ENCODE measurements at regions not wholly inside any gene's neighbourhood (a gene's known extent, or its start where the extent isn't known, plus 50 kb on each side); places are given as distances from the start of the nearest gene placed in this dataset.

- in situ Hi-C loops (cut with HindIII; ENCODE audit: low sequenced_read_pairs): no loop called here
- TF ChIP-seq, protein P1, sequence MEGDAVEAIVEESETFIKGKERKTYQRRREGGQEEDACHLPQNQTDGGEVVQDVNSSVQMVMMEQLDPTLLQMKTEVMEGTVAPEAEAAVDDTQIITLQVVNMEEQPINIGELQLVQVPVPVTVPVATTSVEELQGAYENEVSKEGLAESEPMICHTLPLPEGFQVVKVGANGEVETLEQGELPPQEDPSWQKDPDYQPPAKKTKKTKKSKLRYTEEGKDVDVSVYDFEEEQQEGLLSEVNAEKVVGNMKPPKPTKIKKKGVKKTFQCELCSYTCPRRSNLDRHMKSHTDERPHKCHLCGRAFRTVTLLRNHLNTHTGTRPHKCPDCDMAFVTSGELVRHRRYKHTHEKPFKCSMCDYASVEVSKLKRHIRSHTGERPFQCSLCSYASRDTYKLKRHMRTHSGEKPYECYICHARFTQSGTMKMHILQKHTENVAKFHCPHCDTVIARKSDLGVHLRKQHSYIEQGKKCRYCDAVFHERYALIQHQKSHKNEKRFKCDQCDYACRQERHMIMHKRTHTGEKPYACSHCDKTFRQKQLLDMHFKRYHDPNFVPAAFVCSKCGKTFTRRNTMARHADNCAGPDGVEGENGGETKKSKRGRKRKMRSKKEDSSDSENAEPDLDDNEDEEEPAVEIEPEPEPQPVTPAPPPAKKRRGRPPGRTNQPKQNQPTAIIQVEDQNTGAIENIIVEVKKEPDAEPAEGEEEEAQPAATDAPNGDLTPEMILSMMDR (IDR thresholded peaks at IDR 0.05; ENCODE audit: low read depth, low read length): no peak
- no peak overlapping the region for H3K4me3 ChIP-seq (ENCODE audit: low read depth, low read length)
- DNase-seq (ENCODE audit: low read depth, low spot score): no peak
These were observed 366.7 kb downstream of the UQCRFS1 start for GRCh38 chr19:28846094-28846812.

DNA sequence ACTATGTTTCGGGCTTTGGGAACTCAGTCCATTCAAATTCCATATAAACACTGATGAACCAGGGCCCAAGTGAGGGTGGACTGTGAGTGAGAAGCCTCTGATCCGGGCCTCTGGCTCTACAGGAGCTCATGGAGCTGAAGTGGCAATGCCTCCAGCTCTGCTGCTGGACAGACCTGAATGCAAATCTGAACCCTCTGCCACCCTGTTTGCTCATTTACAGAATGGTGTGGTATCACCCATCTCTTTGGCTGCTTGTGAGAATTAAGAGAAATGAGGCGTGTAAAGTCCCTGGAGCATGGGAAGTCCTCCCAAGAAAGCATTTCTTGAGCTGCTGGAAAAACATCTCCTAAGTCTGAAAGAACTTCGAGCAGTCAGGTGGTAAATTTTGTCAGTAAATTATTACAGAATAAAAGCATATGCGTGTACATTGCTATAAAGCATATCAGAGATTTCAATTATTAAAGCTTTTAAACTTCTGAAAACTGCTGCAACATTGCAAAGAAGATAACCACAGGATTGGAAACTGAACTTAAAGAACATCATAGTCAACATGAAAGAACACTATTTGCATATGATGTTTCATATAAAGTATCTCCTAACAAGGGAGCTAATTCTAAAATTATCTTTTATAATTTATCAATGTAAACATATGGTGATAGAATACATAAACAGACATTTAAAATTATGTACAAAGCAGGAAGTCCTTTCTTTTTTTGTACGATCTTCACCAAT lies 369.0 kb downstream of the UQCRFS1 start:
- TF ChIP-seq, protein P1 (IDR thresholded peaks at IDR 0.05; ENCODE audit: low read depth, low read length): no peak
- in situ Hi-C loops (cut with HindIII; ENCODE audit: low sequenced_read_pairs): no loop called here

GRCh38 chr19:28841531-28841930 lies 371.4 kb downstream of the UQCRFS1 start:
- TF ChIP-seq, protein P1 (IDR thresholded peaks at IDR 0.05; ENCODE audit: low read depth, low read length): no peak
- in situ Hi-C loops (cut with HindIII; ENCODE audit: low sequenced_read_pairs): no loop called here

More for the DNA sequence above, 369.0 kb downstream of the UQCRFS1 start:
- no peak overlapping the region for H3K4me3 ChIP-seq (ENCODE audit: low read depth, low read length)
- no peak for DNase-seq (ENCODE audit: low read depth, low spot score)

DNA sequence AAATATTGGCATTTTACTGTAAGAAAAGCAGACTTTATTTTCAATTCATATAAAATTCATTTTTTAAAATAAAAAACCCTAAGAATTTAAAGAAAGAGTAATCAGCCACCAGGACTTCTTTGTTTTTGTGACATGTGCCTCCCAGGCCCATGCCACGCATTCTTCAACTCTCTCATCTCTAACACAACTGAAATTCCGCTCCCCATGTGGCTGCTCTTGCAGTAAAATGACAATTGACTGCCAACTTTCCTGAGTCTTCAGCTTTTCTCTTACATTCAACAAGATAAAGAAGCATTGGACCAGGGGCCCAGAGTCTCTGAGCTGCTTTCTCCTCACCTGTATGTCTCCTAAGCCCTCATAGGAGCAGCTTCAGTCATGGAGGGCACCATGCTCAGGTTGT lies 372.1 kb downstream of the UQCRFS1 start:
- H3K4me3 ChIP-seq (ENCODE audit: low read depth, low read length): no peak overlapping the region
- DNase-seq (ENCODE audit: low read depth, low spot score): no peak
- TF ChIP-seq, protein P1 (IDR thresholded peaks at IDR 0.05; ENCODE audit: low read depth, low read length): no peak
- in situ Hi-C loops (cut with HindIII; ENCODE audit: low sequenced_read_pairs): no loop called here

More at GRCh38 chr19:28841531-28841930, 371.4 kb downstream of the UQCRFS1 start:
- no peak for DNase-seq (ENCODE audit: low read depth, low spot score)
- H3K4me3 ChIP-seq (ENCODE audit: low read depth, low read length): no peak overlapping the region

- TF ChIP-seq, protein P1 (IDR thresholded peaks at IDR 0.05; ENCODE audit: low read depth, low read length): no peak
- no peak for DNase-seq (ENCODE audit: low read depth, low spot score)
- no peak overlapping the region for H3K4me3 ChIP-seq (ENCODE audit: low read depth, low read length)
- in situ Hi-C loops (cut with HindIII; ENCODE audit: low sequenced_read_pairs): no loop called here
These were observed 373.5 kb downstream of the UQCRFS1 start for GRCh38 chr19:28839455-28839854.

GRCh38 chr19:28838909-28839308 lies 374.0 kb downstream of the UQCRFS1 start:
- TF ChIP-seq, protein P1 (IDR thresholded peaks at IDR 0.05; ENCODE audit: low read depth, low read length): no peak
- H3K4me3 ChIP-seq (ENCODE audit: low read depth, low read length): no peak overlapping the region
- in situ Hi-C loops (cut with HindIII; ENCODE audit: low sequenced_read_pairs): no loop called here
- DNase-seq (ENCODE audit: low read depth, low spot score): no peak

Data from astrocyte of the spinal cord (primary cell).